AG10803 (cell line): ENCODE measurements at regions not wholly inside any gene's neighbourhood (a gene's known extent, or its start where the extent isn't known, plus 50 kb on each side); places are given as distances from the start of the nearest gene placed in this dataset.
A peak's percentile ranks its signal among the peaks of the same experiment; 100 is the strongest.

Experiments
- DNase-seq: peaks from one replicate; pipeline ENCODE4 v3.0.0; 2010; ENCODE audit warnings: low read depth
- H3K4me3 ChIP-seq: 2 replicates; pipeline ENCODE4 v1.5.1; 2011; ENCODE audit warnings: mild to moderate bottlenecking, low read length, control low read depth
- TF ChIP-seq, protein P1 (sequence below): conservative IDR thresholded peaks from 2 replicates; pipeline ENCODE4 v1.5.1; 2011; ENCODE audit warnings: mild to moderate bottlenecking, low read length, control low read depth, inconsistent platforms

DNA sequence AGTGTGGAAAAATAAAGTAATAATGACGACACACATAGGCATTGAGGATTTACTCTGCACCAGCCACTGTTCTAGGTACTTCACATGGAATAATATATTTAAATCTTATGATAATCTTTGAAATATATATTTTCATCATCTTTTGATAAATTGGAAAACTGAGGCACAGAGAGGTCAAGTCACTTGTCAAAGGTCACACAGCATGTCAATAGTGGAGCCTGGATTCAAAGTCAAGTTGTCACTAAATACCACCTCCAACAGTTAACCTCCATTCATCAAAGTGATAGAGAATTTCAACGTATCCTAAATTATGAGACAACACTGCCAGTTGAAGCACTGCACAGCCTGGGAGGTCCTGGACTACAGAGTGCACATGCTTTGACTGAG, 121.7 kb downstream of the IRX5 start:
- no peak overlapping the region for H3K4me3 ChIP-seq
- DNase-seq: no peak
- TF ChIP-seq, protein P1, sequence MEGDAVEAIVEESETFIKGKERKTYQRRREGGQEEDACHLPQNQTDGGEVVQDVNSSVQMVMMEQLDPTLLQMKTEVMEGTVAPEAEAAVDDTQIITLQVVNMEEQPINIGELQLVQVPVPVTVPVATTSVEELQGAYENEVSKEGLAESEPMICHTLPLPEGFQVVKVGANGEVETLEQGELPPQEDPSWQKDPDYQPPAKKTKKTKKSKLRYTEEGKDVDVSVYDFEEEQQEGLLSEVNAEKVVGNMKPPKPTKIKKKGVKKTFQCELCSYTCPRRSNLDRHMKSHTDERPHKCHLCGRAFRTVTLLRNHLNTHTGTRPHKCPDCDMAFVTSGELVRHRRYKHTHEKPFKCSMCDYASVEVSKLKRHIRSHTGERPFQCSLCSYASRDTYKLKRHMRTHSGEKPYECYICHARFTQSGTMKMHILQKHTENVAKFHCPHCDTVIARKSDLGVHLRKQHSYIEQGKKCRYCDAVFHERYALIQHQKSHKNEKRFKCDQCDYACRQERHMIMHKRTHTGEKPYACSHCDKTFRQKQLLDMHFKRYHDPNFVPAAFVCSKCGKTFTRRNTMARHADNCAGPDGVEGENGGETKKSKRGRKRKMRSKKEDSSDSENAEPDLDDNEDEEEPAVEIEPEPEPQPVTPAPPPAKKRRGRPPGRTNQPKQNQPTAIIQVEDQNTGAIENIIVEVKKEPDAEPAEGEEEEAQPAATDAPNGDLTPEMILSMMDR: no peak

DNA sequence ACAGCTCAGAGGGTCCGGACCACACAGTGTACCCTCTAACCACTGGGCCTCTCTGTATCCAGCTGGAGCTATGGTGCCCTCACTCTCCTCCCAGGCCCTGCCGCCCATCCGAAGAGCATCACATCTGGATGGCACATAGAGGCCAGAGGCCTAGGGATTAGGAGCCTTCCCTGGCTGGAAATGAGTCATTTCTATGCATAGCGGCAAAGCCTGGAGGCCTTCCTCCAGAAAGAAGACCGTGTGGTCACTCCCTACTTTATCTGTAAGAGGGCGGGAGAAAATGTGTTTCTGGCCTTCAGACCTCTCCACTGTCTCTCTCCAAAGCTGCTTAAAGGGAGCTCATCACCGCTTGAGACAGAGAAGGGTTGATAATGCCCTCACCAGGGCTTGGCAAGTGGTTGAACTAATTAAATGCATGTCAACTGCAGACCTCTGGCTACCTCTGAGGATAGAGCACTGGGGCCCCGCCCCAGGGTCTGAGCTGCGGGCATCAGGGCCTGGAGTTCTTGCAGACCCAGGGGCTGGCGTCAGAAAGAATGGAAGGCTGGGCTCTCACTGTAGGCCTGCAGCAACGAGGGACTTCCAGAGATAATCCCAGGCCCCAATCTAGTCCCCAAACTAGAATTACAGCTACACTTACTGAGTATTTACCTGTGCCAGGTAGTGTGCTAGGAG, 122.2 kb downstream of the IRX5 start:
- DNase-seq: no peak
- TF ChIP-seq, protein P1: no peak
- no peak overlapping the region for H3K4me3 ChIP-seq

DNA sequence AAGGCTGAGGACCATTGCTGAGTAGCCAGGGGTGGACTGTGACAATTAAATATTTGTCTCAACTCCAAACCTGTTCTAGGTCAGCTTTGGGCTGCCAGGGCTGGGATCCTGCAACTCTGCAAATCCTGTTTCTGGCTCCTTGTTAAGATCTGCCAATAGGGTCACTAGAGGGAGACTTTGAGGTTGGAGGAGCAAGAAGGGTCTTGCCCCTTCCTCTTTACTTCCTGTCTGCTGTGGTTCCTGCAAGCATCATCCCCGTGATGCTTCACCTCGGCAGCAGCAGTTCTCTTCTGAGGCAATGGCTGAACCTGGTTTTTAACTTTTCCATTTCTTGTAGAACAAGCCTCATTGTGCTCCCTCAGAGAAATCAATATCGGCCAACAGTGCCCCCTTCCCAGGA, 124.6 kb downstream of the IRX5 start:
- DNase-seq: no peak

DNA sequence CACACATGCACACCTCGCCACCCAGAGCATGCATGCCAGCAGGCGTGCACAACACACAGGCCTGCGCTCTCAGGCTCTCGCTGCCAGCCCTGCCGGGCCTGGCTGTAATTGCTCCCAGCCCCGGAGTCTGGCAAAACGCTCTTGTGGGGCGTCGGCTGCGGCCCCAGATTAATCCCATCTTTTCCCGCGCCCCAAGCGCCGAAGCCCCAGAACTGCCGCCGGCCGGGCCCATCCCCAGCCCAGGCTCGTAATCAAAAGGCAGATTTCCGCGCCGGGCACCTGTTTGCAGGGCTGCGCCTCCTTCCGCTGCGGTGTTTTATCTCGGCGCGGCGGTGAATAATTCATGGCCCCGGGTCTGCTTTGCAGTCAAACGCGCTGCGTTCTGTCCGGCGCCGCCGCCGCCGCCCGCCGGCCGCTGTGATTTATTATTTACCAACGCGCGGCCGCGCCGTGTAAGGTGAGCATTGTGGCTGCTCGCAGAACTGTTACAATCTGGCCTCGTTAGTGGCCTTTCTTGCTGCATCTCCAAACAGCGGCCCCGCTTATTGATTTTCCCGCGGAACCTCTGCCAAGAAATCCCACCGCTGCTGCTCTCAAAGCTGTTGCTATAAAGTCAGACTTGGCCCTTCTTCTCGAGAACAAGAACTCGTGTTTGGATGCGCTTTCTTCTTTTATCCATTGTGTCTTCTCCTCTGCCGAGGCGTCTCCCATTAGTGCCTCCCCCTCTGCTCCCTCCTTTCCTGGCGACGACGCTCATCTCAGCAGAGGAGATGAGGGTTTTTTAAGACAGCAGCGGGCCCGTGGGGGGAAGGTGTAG, 126.1 kb downstream of the IRX5 start:
- H3K4me3 ChIP-seq: peak overlapping the region; percentile 15; the same call in 1 of the 2 replicates
- no peak for DNase-seq

More for the DNA sequence above, 124.6 kb downstream of the IRX5 start:
- H3K4me3 ChIP-seq: no peak overlapping the region
- TF ChIP-seq, protein P1: no peak

GRCh38 chr16:55057866-55058265, 127.2 kb downstream of the IRX5 start:
- DNase-seq: no peak
- TF ChIP-seq, protein P1: no peak
- H3K4me3 ChIP-seq: no peak overlapping the region

More for the DNA sequence above, 126.1 kb downstream of the IRX5 start:
- TF ChIP-seq, protein P1: no peak

DNA sequence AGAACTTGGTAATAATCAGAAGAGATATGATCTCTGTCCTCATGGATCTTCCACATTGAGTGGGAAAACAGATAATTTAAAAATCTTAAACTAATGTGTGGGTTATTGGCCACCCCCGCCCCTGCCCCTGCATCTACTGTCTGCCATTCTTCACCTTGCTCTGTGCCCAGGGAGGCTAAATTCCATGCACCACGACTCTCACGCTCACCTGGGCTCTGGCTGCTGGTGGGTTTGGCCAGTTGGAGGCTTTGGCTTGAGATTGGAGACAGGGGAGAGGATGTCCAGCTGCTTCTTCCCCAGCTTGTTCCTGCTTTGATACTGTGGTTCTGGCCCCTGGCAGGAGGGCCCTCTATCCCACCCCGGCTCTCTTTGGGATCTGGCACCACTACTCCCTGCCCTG, 127.9 kb downstream of the IRX5 start:
- DNase-seq: no peak
- TF ChIP-seq, protein P1: no peak
- no peak overlapping the region for H3K4me3 ChIP-seq

DNA sequence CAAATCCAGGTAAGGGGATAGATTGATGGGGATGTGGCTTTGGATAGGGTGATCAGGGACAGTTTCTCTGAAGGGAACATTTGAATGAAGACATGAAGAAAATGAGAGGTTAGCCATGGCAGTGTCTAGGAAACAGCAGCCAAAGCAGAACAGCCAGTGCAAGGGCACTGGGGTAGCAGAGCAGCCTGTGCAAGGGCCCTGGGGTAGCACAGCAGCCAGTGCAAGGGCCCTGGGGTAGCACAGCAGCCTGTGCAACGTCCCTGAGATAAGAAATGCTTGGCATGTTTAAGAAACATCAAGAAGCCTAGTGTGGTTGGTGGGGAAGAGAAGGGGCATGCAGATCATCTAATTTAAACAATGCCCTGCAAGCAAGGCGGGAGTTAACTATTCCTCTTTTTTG, 128.5 kb downstream of the IRX5 start:
- TF ChIP-seq, protein P1: no peak
- DNase-seq: no peak
- H3K4me3 ChIP-seq: no peak overlapping the region
